Inflammatory macrophage (primary cell): ENCODE measurements at regions not wholly inside any gene's neighbourhood (a gene's known extent, or its start where the extent isn't known, plus 50 kb on each side); places are given as distances from the start of the nearest gene placed in this dataset.
A peak's percentile ranks its signal among the peaks of the same experiment; 100 is the strongest.
"Not testable (repeated sequence)": the region's sequence is repeated elsewhere in the genome, so short reads cannot be mapped to it uniquely, and the experiment has no call there.

Experiments used
- DNase-seq, 2 donors: peaks; one replicate each; pipeline ENCODE4 v3.0.0-alpha.2; 2020 to 2022

- not testable (repeated sequence) for DNase-seq
Observed at GRCh38 chr5:119299242-119299614, 56.6 kb upstream of the TNFAIP8 start.

- DNase-seq = not testable (repeated sequence)
Observed at GRCh38 chr5:119299615-119300310, 56.1 kb upstream of the TNFAIP8 start.

GRCh38 chr5:119300311-119300670, 55.5 kb upstream of the TNFAIP8 start:
- DNase-seq = no peak

GRCh38 chr5:119301210-119301609, 54.6 kb upstream of the TNFAIP8 start:
- DNase-seq = no peak

- DNase-seq = no peak
Observed at GRCh38 chr5:119301906-119302305, 53.9 kb upstream of the TNFAIP8 start.

- no peak for DNase-seq
Observed at GRCh38 chr5:119302449-119302848, 53.4 kb upstream of the TNFAIP8 start.

- peak; percentile 29 to 30 for DNase-seq
Observed at GRCh38 chr5:119302916-119303897, 52.6 kb upstream of the TNFAIP8 start.

GRCh38 chr5:119304439-119305211, 51.2 kb upstream of the TNFAIP8 start:
- DNase-seq = no peak
